ENCODE measurements at regions not wholly inside any gene's neighbourhood (a gene's known extent, or its start where the extent isn't known, plus 50 kb on each side); places are given as distances from the start of the nearest gene placed in this dataset.

DNA sequence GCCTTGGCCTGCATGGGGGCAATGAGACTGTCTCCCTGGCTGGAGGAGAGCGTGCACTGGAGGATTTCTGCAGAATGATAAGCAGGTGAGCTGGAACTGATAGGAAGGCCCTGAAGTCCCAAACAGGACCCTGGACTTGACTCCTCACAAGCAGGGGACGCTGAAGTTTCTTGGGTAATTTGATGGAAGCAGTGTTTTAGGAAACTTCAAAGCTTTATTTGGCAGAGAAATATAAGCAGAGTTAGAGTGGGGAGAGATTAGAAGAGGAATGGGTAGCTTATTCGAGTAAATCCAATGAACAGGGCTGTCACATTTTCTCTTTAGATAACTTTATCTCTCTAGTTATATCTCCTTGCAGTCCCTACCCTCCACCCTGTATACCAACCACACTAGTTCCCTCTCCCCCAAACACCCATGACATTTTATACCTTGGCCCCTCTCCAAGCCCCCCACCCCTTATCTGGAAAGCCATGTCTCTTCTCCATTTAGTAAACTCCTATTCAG, 73.6 kb upstream of the IGFBP5 start:
- TF ChIP-seq, protein P1, sequence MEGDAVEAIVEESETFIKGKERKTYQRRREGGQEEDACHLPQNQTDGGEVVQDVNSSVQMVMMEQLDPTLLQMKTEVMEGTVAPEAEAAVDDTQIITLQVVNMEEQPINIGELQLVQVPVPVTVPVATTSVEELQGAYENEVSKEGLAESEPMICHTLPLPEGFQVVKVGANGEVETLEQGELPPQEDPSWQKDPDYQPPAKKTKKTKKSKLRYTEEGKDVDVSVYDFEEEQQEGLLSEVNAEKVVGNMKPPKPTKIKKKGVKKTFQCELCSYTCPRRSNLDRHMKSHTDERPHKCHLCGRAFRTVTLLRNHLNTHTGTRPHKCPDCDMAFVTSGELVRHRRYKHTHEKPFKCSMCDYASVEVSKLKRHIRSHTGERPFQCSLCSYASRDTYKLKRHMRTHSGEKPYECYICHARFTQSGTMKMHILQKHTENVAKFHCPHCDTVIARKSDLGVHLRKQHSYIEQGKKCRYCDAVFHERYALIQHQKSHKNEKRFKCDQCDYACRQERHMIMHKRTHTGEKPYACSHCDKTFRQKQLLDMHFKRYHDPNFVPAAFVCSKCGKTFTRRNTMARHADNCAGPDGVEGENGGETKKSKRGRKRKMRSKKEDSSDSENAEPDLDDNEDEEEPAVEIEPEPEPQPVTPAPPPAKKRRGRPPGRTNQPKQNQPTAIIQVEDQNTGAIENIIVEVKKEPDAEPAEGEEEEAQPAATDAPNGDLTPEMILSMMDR (conservative IDR thresholded peaks at IDR 0.05), result no peak
- TF ChIP-seq ZFX (IDR thresholded peaks at IDR 0.05), result no peak

DNA sequence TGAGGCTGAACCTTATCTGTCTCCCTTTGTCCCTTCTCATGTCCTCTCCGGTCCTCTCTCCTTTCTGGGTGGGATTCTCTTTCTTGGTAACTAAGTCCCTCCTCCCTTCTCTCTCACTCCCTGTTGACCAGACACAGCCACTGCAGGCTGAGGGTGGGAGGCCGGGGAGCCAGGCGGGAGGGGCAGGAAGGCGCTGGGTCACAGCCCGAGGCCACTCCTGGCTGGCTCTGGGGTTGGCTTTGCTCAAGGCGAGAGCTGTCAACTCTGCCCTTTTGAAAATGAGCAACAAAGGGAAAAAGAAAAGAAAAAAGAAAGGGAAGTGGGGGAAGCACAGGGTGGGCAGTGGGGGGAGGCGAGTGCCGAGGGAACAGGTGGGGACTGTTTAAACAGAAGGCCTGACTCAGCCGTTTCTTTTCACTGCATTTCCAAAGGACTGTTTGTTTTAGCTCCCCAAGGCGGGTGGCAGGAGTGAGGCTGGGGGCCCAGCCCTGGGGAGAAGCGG, 70.5 kb upstream of the IGFBP5 start:
- no peak for TF ChIP-seq ZFX (IDR thresholded peaks at IDR 0.05)
- TF ChIP-seq, protein P1 (conservative IDR thresholded peaks at IDR 0.05), result no peak
- no peak overlapping the region for H3K27ac ChIP-seq

More for the DNA sequence above, 73.6 kb upstream of the IGFBP5 start:
- no peak overlapping the region for H3K27ac ChIP-seq

DNA sequence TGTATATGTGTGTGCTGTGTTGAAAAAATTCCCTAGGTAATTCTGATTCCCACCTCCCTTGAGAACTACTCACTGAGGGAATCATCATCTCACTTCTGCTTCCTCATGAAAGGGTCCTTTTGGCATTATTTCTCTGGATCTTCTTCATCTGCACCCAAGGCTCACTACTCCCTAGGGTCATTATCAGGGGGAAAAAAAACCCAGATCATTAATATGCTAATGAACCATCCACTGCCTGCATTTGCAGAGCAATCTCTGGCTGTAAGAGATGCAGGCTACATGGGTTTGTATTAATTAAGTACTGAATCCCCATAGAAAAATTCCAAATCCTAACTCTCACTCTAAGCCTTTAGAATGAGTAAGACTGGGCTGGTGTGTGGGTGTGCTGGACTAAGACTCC, 68.0 kb upstream of the IGFBP5 start:
- no peak for TF ChIP-seq ZFX (IDR thresholded peaks at IDR 0.05)
- TF ChIP-seq, protein P1 (conservative IDR thresholded peaks at IDR 0.05), result no peak
- no peak overlapping the region for H3K27ac ChIP-seq

DNA sequence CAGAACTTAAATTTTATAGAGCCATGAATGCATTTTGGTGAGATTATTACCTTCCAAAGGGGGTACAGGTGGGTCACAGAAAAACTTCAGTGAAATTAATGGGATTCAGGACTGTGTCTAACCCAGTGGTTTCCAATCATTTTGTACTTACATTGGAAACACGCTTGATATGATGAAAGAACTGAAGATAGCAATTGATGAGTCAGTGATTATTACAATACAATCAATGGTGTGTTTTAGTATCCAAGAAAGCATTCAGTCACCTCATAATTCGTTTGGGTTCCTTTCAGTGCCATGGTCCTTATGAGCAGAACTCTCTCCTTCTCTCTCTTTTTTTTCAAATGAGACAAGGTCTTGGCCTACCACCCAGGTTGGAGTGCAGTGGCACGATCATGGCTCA, 66.5 kb upstream of the IGFBP5 start:
- no peak overlapping the region for H3K27ac ChIP-seq
- TF ChIP-seq, protein P1 (conservative IDR thresholded peaks at IDR 0.05), result no peak
- no peak for TF ChIP-seq ZFX (IDR thresholded peaks at IDR 0.05)

DNA sequence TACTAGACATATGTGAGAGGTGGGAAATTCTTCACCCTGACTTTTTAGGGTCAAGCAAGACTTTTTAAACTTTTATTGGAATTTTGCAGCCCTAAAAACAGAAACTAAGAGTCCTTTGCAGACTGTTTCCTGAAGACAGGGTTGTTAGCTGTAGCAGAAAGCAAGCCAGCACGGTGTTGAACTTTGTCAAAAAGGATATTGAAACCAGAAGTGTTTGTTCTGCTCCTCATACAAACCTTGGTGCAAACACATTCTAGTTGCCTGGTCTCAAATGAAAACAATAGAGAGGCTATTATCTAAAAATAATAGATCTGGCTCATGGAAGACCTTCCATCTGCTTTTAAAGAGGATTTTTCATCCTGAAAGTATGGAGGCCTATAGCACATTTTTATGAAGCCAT, 65.8 kb upstream of the IGFBP5 start:
- H3K27ac ChIP-seq, result no peak overlapping the region
- TF ChIP-seq, protein P1 (conservative IDR thresholded peaks at IDR 0.05), result no peak
- no peak for TF ChIP-seq ZFX (IDR thresholded peaks at IDR 0.05)

DNA sequence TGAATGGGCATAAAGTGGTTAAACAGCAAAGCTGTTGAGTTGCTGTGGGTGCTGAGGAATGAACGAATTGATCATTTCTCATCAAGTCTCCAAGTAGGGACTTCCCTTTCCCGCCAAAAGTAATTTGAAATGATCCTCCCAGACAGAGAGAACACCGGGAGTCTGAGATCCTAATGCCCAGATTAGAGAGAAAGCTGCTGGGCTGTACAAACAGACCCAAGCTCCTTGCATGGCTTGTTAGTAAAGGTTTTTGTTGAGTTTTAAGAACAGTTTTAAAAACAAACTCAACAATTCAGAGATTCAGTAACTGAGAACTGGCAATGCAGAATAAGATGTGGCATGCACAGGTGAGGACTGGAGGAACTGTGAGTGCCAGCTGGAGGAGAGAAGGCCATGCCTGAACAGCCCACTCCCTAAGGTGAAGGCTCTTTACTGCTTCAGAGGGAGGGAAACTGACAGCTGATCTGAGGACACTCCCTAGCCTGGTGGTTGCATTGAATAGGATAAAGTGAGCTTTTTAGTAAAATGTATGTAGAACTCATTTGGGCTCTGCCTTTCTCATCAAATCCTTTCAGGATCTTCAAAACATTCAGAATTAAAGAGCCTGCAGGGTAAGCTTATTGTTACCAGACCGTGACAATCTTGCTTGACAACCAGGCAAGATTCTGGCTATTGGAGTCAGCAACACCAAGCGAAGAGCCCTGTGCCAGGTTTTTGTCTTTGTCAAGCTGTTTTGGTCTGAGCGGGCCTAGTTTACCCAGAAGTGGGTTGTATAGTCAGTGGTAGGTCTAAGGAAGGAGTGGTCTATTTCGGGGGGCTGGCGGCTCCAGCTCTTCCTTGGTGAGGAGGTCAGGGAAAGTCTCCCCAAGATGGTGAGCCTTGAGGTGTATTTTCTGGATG, 63.2 kb upstream of the IGFBP5 start:
- H3K27ac ChIP-seq, result no peak overlapping the region
- TF ChIP-seq, protein P1 (conservative IDR thresholded peaks at IDR 0.05), result no peak
- TF ChIP-seq ZFX (IDR thresholded peaks at IDR 0.05), result no peak

DNA sequence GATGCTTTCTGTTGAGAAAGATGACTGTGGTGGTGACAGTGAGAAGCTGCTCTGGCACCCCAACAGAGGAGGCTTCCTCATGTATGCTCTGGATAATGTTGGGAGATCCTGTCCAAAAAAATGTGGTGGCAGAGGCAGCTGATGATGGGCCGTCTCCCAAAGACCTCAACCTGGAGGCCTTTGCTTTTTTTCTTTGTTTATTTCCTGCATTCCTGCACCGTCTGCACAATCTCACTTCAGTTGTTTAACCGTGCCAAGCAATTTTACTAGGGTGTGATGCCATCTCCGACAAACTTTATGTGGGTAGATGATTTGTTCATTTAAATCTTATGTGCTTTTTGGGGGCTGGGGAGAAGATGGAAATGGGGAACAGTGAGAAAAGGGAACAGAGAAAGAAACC, 62.2 kb upstream of the IGFBP5 start:
- TF ChIP-seq, protein P1 (conservative IDR thresholded peaks at IDR 0.05), result no peak
- TF ChIP-seq ZFX (IDR thresholded peaks at IDR 0.05), result no peak
- no peak overlapping the region for H3K27ac ChIP-seq

Data from C4-2B (cell line).